Smooth muscle cell (in vitro differentiated cells): ENCODE measurements at regions not wholly inside any gene's neighbourhood (a gene's known extent, or its start where the extent isn't known, plus 50 kb on each side); places are given as distances from the start of the nearest gene placed in this dataset.

ENCODE experiments used
- DNase-seq: peaks from one replicate; lab custom pipeline; 2025; ENCODE audit not compliant: unreplicated experiment; lab: John Stamatoyannopoulos, UW
- H2AFZ ChIP-seq: fragments of 200-600 bp; sonication (generic); 2 replicates; pipeline ENCODE4 v1.6.0; 2016; ENCODE audit warnings: antibody characterized with exemption, low read depth, mild to moderate bottlenecking
- H3F3A ChIP-seq: fragments of 200-600 bp; sonication (generic); 2 replicates; pipeline ENCODE4 v1.6.0; 2017; ENCODE audit warnings: antibody characterized with exemption, low read depth
- H3K27ac ChIP-seq: fragments of 200-600 bp; sonication (generic); 2 replicates; pipeline ENCODE4 v1.5.1; 2016; ENCODE audit warnings: low read depth, mild to moderate bottlenecking
- H3K27me3 ChIP-seq: fragments of 200-600 bp; sonication (generic); 2 replicates; pipeline ENCODE4 v1.6.1; 2016; ENCODE audit warnings: low read depth, mild to moderate bottlenecking
- H3K36me3 ChIP-seq: fragments of 200-600 bp; sonication (generic); 2 replicates; pipeline ENCODE4 v1.5.1; 2016; ENCODE audit warnings: low read depth
- H3K4me1 ChIP-seq: fragments of 200-600 bp; sonication (generic); 2 replicates; pipeline ENCODE4 v1.5.1; 2016; ENCODE audit warnings: low read depth
- H3K4me2 ChIP-seq: fragments of 200-600 bp; sonication (generic); 2 replicates; pipeline ENCODE4 v1.6.0; 2016; ENCODE audit warnings: mild to moderate bottlenecking
- H3K4me3 ChIP-seq: fragments of 200-600 bp; sonication (generic); 2 replicates; pipeline ENCODE4 v1.5.1; 2016; ENCODE audit warnings: mild to moderate bottlenecking
- H3K79me2 ChIP-seq: fragments of 200-600 bp; sonication (generic); 2 replicates; pipeline ENCODE4 v1.6.0; 2016; ENCODE audit warnings: low read depth, mild to moderate bottlenecking
- H3K9ac ChIP-seq: fragments of 200-600 bp; sonication (generic); 2 replicates; pipeline ENCODE4 v1.6.0; 2016; ENCODE audit warnings: low read depth
- H3K9me3 ChIP-seq: fragments of 200-600 bp; sonication (generic); replicated peaks from 2 replicates; pipeline ENCODE4 v1.5.1; 2016; ENCODE audit warnings: low read depth
- H4K20me1 ChIP-seq: fragments of 200-600 bp; sonication (generic); 2 replicates; pipeline ENCODE4 v1.6.0; 2016; ENCODE audit warnings: low read depth
- WGBS: methylation state at CpG from one replicate; pipeline ENCODE4 v1.1.7; 2016; ENCODE audit warnings: low lambda C conversion rate; 5-methylcytosine and 5-hydroxymethylcytosine counted together
- TF ChIP-seq, protein P1 (sequence below): fragments of 200-600 bp; sonication (generic); IDR thresholded peaks from 2 replicates; pipeline ENCODE4 v1.5.1; 2017; ENCODE audit warnings: borderline replicate concordance, mild to moderate bottlenecking, antibody characterized with exemption; ENCODE audit not compliant: insufficient read depth, poor library complexity, severe bottlenecking

DNA sequence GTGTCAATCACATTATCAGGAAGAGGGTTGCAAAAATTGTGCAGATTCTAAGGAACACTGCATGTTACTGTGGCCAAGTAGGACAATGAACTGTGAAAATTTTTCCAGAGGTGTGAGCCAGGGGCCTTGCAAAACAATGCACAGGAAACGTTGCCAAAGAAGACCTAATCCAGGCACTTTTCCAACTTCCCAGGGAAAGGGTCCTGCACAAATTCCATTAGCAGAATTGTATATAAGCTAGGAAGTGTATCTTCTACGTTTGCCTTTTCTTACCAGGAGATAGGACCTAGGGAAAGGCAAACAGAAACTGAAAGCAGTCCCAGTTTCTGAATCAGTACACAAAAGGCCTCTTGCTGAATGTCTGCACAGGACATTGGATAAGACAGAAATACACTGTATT lies 1888.3 kb upstream of the CELF4 start:
- H3K4me3 ChIP-seq = peak overlapping the region; percentile 38
- no peaks in the 10 kb centered on the region for H3K4me1 ChIP-seq
- H2AFZ ChIP-seq = peak overlapping the region; percentile 86
- no peak for DNase-seq
- H3K27me3 ChIP-seq = no peaks in the 10 kb centered on the region
- TF ChIP-seq, protein P1, sequence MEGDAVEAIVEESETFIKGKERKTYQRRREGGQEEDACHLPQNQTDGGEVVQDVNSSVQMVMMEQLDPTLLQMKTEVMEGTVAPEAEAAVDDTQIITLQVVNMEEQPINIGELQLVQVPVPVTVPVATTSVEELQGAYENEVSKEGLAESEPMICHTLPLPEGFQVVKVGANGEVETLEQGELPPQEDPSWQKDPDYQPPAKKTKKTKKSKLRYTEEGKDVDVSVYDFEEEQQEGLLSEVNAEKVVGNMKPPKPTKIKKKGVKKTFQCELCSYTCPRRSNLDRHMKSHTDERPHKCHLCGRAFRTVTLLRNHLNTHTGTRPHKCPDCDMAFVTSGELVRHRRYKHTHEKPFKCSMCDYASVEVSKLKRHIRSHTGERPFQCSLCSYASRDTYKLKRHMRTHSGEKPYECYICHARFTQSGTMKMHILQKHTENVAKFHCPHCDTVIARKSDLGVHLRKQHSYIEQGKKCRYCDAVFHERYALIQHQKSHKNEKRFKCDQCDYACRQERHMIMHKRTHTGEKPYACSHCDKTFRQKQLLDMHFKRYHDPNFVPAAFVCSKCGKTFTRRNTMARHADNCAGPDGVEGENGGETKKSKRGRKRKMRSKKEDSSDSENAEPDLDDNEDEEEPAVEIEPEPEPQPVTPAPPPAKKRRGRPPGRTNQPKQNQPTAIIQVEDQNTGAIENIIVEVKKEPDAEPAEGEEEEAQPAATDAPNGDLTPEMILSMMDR = no peak
- WGBS = 44% methylated on average over 2 of the region's 2 CpGs
- H3K27ac ChIP-seq = no peak overlapping the region
- peak overlapping the region; percentile 46 for H3K4me2 ChIP-seq
- no peaks in the 10 kb centered on the region for H3K36me3 ChIP-seq
- H3K9me3 ChIP-seq = no peaks in the 10 kb centered on the region
- no peaks in the 10 kb centered on the region for H4K20me1 ChIP-seq
- no peaks in the 10 kb centered on the region for H3F3A ChIP-seq
- H3K9ac ChIP-seq = no peak overlapping the region
- no peaks in the 10 kb centered on the region for H3K79me2 ChIP-seq

DNA sequence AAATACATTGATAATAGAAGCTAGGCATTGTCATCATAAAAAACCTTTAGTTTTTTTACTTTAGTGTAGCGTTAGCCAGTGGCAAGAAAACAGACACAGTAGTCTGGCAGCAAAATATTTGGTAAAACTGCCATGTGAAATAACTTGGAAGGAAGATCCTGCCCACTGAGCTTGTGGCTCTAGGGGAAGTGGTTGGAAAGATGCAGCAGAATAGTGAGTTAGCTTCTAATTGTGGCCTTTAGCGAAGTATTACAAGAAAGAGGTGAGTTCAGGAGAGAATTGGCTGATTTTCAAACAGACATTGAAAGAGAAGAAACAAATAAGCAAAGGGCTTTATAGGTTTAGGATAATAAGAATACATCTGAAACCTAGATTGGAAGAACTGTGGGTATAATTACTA lies 1887.8 kb upstream of the CELF4 start:
- H3K79me2 ChIP-seq = no peaks in the 10 kb centered on the region
- H4K20me1 ChIP-seq = no peaks in the 10 kb centered on the region
- H3K9me3 ChIP-seq = no peaks in the 10 kb centered on the region
- DNase-seq = no peak
- H2AFZ ChIP-seq = peak overlapping the region; percentile 86
- no peaks in the 10 kb centered on the region for H3F3A ChIP-seq
- H3K4me2 ChIP-seq = peak overlapping the region; percentile 46
- H3K36me3 ChIP-seq = no peaks in the 10 kb centered on the region
- H3K9ac ChIP-seq = no peak overlapping the region
- H3K27me3 ChIP-seq = no peaks in the 10 kb centered on the region
- WGBS = 90% methylated on average over 2 of the region's 2 CpGs
- TF ChIP-seq, protein P1 = no peak
- H3K4me1 ChIP-seq = no peaks in the 10 kb centered on the region
- no peak overlapping the region for H3K27ac ChIP-seq
- no peak overlapping the region for H3K4me3 ChIP-seq

DNA sequence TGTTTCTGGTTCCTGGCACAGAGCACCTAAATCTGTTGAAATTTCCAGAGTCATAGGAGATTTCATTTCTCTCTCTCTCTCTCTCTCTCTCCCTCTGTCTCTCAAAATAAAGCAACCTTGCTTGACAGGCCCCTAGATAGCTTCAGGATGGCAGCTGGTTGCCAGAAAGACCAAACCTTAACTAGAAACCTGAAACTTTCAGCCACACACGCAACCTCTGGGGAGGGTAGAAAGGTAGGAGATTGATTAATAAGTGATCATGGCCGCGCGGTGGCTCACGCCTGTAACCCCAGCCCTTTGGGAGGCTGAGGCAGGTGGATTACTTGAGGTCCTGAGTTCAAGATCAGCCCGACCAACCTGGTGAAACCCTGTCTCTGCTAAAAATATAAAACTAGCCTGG lies 1885.4 kb upstream of the CELF4 start:
- H3K36me3 ChIP-seq = no peaks in the 10 kb centered on the region
- H3K27me3 ChIP-seq = no peaks in the 10 kb centered on the region
- no peak overlapping the region for H2AFZ ChIP-seq
- DNase-seq = no peak
- H3K4me2 ChIP-seq = no peak overlapping the region
- TF ChIP-seq, protein P1 = no peak
- WGBS = 96% methylated on average over 6 of the region's 6 CpGs
- no peak overlapping the region for H3K4me3 ChIP-seq
- H4K20me1 ChIP-seq = no peaks in the 10 kb centered on the region
- H3K9me3 ChIP-seq = no peaks in the 10 kb centered on the region
- no peaks in the 10 kb centered on the region for H3K4me1 ChIP-seq
- H3F3A ChIP-seq = no peaks in the 10 kb centered on the region
- H3K79me2 ChIP-seq = no peaks in the 10 kb centered on the region
- no peak overlapping the region for H3K27ac ChIP-seq
- H3K9ac ChIP-seq = no peak overlapping the region

DNA sequence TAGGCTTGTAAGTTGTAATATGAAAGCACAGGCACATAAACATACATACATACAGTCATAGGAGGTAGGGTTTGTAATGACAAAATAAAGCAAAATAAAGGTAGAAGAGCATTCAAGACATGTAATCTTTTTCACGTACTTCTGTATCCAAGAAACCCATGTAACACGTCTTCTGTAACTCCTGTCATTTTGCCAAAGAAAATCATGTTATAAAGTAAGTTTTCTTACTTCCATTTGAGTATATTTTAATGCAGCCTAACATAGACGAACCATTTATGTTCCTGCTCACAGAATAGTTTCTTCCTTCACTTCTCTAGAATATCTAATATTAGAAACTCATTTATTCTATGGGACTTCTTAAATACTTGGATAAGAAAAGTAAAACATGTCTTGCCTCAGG lies 1884.0 kb upstream of the CELF4 start:
- Histone ChIP-seq H2AFZ (no peak overlapping the region), H3K4me1 (no peaks in the 10 kb centered on the region), H3K4me3 (no peak overlapping the region), H3K9ac (no peak overlapping the region), H3K27ac (no peak overlapping the region), H3K36me3 (no peaks in the 10 kb centered on the region), H3K4me2 (no peak overlapping the region), H4K20me1 (no peaks in the 10 kb centered on the region), H3K27me3 (no peaks in the 10 kb centered on the region), H3K9me3 (no peaks in the 10 kb centered on the region), H3F3A (no peaks in the 10 kb centered on the region), H3K79me2 (no peaks in the 10 kb centered on the region)
- 94% methylated on average over 3 of the region's 3 CpGs for WGBS
- TF ChIP-seq, protein P1 = no peak
- no peak for DNase-seq
